ENCODE measurements at regions not wholly inside any gene's neighbourhood (a gene's known extent, or its start where the extent isn't known, plus 50 kb on each side); places are given as distances from the start of the nearest gene placed in this dataset.

GRCh38 chr5:56434986-56435385 is 201.9 kb upstream of the ANKRD55 start:
- TF ChIP-seq CTCF (IDR thresholded peaks at IDR 0.05) (no peak), POLR2AphosphoS5 (IDR thresholded peaks at IDR 0.05) (no peak)

All from prostate gland (tissue), 2 donors.